HEK293 (cell line): ENCODE measurements at regions not wholly inside any gene's neighbourhood (a gene's known extent, or its start where the extent isn't known, plus 50 kb on each side); places are given as distances from the start of the nearest gene placed in this dataset.

Experiments used
- CTCF ChIA-PET: fragments of 350-600 bp; formaldehyde crosslinking; extraction: SDS; loops from one replicate; lab custom pipeline; 2021; ENCODE audit warnings: antibody characterized with exemption; lab: Yijun Ruan, JAX
- POLR2A ChIA-PET: fragments of 300-600 bp; formaldehyde crosslinking; extraction: SDS; loops from one replicate; lab custom pipeline; 2020; ENCODE audit warnings: antibody characterized with exemption, inconsistent platforms; lab: Yijun Ruan, JAX
- H3K27ac ChIP-seq: fragments of 200-500 bp; sonication (Bioruptor generic); 2 replicates; pipeline ENCODE4 v1.5.1; 2014; ENCODE audit warnings: low read depth, low read length, control low read depth, inconsistent platforms; ENCODE audit errors: extremely low read depth
- H3K36me3 ChIP-seq, 2 experiments: fragments of 200-500 bp in 1 of 2; sonication (Bioruptor generic) in 1 of 2; 1 replicate in 1 of 2; 2 replicates in 1 of 2; pipeline ENCODE4 v1.5.1; 2014 to 2017; ENCODE audit warnings: inconsistent platforms in 2 of 2, low read length in 2 of 2; ENCODE audit not compliant: control insufficient read depth in 2 of 2, insufficient read depth in 1 of 2
- H3K4me1 ChIP-seq: fragments of 200-500 bp; sonication (Bioruptor generic); 2 replicates; pipeline ENCODE4 v1.5.1; 2014; ENCODE audit warnings: mild to moderate bottlenecking, low read length, inconsistent platforms; ENCODE audit not compliant: control insufficient read depth, insufficient read depth
- H3K4me3 ChIP-seq: 2 replicates; pipeline ENCODE4 v1.5.1; 2011; ENCODE audit warnings: low read depth, mild to moderate bottlenecking, control low read depth, low read length, moderate library complexity
- H3K9me3 ChIP-seq: fragments of 200-500 bp; sonication (Bioruptor generic); 2 replicates; pipeline ENCODE4 v1.5.1; 2014; ENCODE audit warnings: low read depth, low read length, inconsistent platforms; ENCODE audit not compliant: control insufficient read depth, insufficient read depth
- BCL11A ChIP-seq: fragments of 450-650 bp; formaldehyde crosslinking; IDR thresholded peaks from 2 replicates; pipeline ENCODE4 v1.5.1; 2016; ENCODE audit warnings: low read depth, missing biosample characterization, missing genetic modification characterization
- GLI2 ChIP-seq: fragments of 450-650 bp; formaldehyde crosslinking; IDR thresholded peaks from 2 replicates; pipeline ENCODE4; 2017; ENCODE audit warnings: missing biosample characterization, missing genetic modification characterization, low read depth, borderline replicate concordance
- GLI4 ChIP-seq: fragments of 450-650 bp; formaldehyde crosslinking; IDR thresholded peaks from 2 replicates; pipeline ENCODE4 v1.5.1; 2016; ENCODE audit warnings: missing biosample characterization, missing genetic modification characterization
- MEIS1 ChIP-seq: sonication (generic); formaldehyde crosslinking; IDR thresholded peaks from 2 replicates; pipeline ENCODE4 v1.8.1; 2022; ENCODE audit warnings: missing genetic modification reagents, mild to moderate bottlenecking, borderline replicate concordance
- MYNN ChIP-seq: fragments of 450-650 bp; formaldehyde crosslinking; IDR thresholded peaks from 2 replicates; pipeline ENCODE4 v1.5.1; 2016; ENCODE audit warnings: missing biosample characterization, missing genetic modification characterization, borderline replicate concordance
- SCRT1 ChIP-seq: fragments of 450-650 bp; formaldehyde crosslinking; IDR thresholded peaks from 2 replicates; pipeline ENCODE4 v1.5.1; 2016; ENCODE audit warnings: missing biosample characterization, missing genetic modification characterization, borderline replicate concordance
- ZBTB21 ChIP-seq: fragments of 450-650 bp; formaldehyde crosslinking; IDR thresholded peaks from 2 replicates; pipeline ENCODE4 v1.5.1; 2017; ENCODE audit warnings: missing biosample characterization, missing genetic modification characterization
- ZBTB48 ChIP-seq: fragments of 450-650 bp; formaldehyde crosslinking; IDR thresholded peaks from 2 replicates; pipeline ENCODE4 v1.5.1; 2016; ENCODE audit warnings: missing biosample characterization, missing genetic modification characterization
- ZEB2 ChIP-seq: fragments of 450-650 bp; formaldehyde crosslinking; IDR thresholded peaks from 2 replicates; pipeline ENCODE4 v1.5.1; 2016; ENCODE audit warnings: missing biosample characterization, missing genetic modification characterization
- ZFP41 ChIP-seq: fragments of 450-650 bp; formaldehyde crosslinking; IDR thresholded peaks from 2 replicates; pipeline ENCODE4 v1.5.1; 2016; ENCODE audit warnings: missing biosample characterization, missing genetic modification characterization, borderline replicate concordance
- ZNF10 ChIP-seq: fragments of 450-650 bp; formaldehyde crosslinking; IDR thresholded peaks from 2 replicates; pipeline ENCODE4 v1.5.1; 2017; ENCODE audit warnings: missing biosample characterization, missing genetic modification characterization
- ZNF114 ChIP-seq: fragments of 450-650 bp; formaldehyde crosslinking; IDR thresholded peaks from 2 replicates; pipeline ENCODE4 v1.5.0; 2017; ENCODE audit warnings: missing biosample characterization, missing genetic modification characterization
- ZNF169 ChIP-seq: fragments of 450-650 bp; formaldehyde crosslinking; IDR thresholded peaks from 2 replicates; pipeline ENCODE4 v1.5.1; 2016; ENCODE audit warnings: missing biosample characterization, missing genetic modification characterization
- ZNF19 ChIP-seq: fragments of 450-650 bp; formaldehyde crosslinking; IDR thresholded peaks from 2 replicates; pipeline ENCODE4; 2016; ENCODE audit warnings: missing biosample characterization, missing genetic modification characterization, low read depth
- ZNF248 ChIP-seq: fragments of 450-650 bp; formaldehyde crosslinking; IDR thresholded peaks from 2 replicates; pipeline ENCODE4 v1.5.1; 2017; ENCODE audit warnings: missing biosample characterization, missing genetic modification characterization
- ZNF423 ChIP-seq: fragments of 450-650 bp; formaldehyde crosslinking; IDR thresholded peaks from 2 replicates; pipeline ENCODE4 v1.5.1; 2016; ENCODE audit warnings: missing biosample characterization, missing genetic modification characterization
- ZNF510 ChIP-seq: fragments of 450-650 bp; formaldehyde crosslinking; IDR thresholded peaks from 2 replicates; pipeline ENCODE4 v1.5.1; 2018; ENCODE audit warnings: mild to moderate bottlenecking, missing genetic modification characterization, missing biosample characterization; ENCODE audit not compliant: insufficient replicate concordance
- ZNF585B ChIP-seq: fragments of 450-650 bp; formaldehyde crosslinking; IDR thresholded peaks from 2 replicates; pipeline ENCODE4 v1.5.1; 2016; ENCODE audit warnings: missing biosample characterization, missing genetic modification characterization
- ZNF660 ChIP-seq: fragments of 450-650 bp; IDR thresholded peaks from 2 replicates; pipeline ENCODE4 v1.5.1; 2018; ENCODE audit warnings: missing biosample characterization, mild to moderate bottlenecking, missing genetic modification characterization
- ZNF707 ChIP-seq: fragments of 450-650 bp; formaldehyde crosslinking; IDR thresholded peaks from 2 replicates; pipeline ENCODE4 v1.5.1; 2016; ENCODE audit warnings: missing biosample characterization, missing genetic modification characterization
- ZNF776 ChIP-seq: fragments of 450-650 bp; formaldehyde crosslinking; IDR thresholded peaks from 2 replicates; pipeline ENCODE4 v1.5.0; 2017; ENCODE audit warnings: missing biosample characterization, missing genetic modification characterization, borderline replicate concordance
- ZNF792 ChIP-seq: fragments of 450-650 bp; formaldehyde crosslinking; IDR thresholded peaks from 2 replicates; pipeline ENCODE4 v1.5.1; 2016; ENCODE audit warnings: missing biosample characterization, missing genetic modification characterization
- ZNF837 ChIP-seq: fragments of 450-650 bp; formaldehyde crosslinking; IDR thresholded peaks from 2 replicates; pipeline ENCODE4 v1.5.1; 2016; ENCODE audit warnings: missing biosample characterization, missing genetic modification characterization
- TF ChIP-seq, protein P1 (sequence below): fragments of 450-650 bp; formaldehyde crosslinking; IDR thresholded peaks from 2 replicates; pipeline ENCODE4 v1.5.1; 2016; ENCODE audit warnings: missing biosample characterization, missing genetic modification characterization
- TF ChIP-seq, protein P2 (sequence below): fragments of 450-650 bp; formaldehyde crosslinking; IDR thresholded peaks from 2 replicates; pipeline ENCODE4 v1.5.1; 2016; ENCODE audit warnings: missing biosample characterization, missing genetic modification characterization, borderline replicate concordance
- TF ChIP-seq, protein P3 (sequence below): fragments of 450-650 bp; formaldehyde crosslinking; IDR thresholded peaks from 2 replicates; pipeline ENCODE4 v1.5.1; 2016; ENCODE audit warnings: missing biosample characterization, missing genetic modification characterization
- TF ChIP-seq, protein P4 (sequence below): fragments of 450-650 bp; formaldehyde crosslinking; IDR thresholded peaks from 2 replicates; pipeline ENCODE4 v1.5.1; 2017; ENCODE audit warnings: missing biosample characterization, missing genetic modification characterization
- TF ChIP-seq, protein P5 (sequence below): fragments of 450-650 bp; IDR thresholded peaks from 2 replicates; pipeline ENCODE4 v1.5.1; 2018; ENCODE audit warnings: missing biosample characterization, mild to moderate bottlenecking, missing genetic modification characterization
- TF ChIP-seq, protein P6 (sequence below): fragments of 450-650 bp; formaldehyde crosslinking; IDR thresholded peaks from 2 replicates; pipeline ENCODE4 v1.5.1; 2016; ENCODE audit warnings: missing biosample characterization, missing genetic modification characterization

DNA sequence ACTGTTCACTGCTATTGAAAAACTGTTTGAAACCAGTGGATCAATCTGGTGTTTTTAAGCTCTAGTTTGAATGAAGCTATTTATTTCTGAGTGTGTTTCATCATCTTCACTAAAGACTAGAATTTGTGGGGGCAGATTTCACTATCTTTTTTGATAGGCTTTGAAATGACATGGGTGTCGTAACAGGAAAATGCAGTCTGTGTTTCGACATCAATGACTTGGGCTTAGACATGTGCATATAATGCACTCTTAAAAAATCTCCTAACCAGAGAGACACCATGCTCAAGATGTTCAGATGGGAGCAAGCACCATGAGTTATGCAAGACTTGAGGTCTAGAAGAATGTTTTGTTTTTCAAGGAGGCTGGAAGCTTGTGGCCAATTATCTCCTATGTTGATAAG, 221.6 kb downstream of the GPD2 start:
- no peaks in the 10 kb centered on the region for H3K9me3 ChIP-seq
- TF ChIP-seq GLI4 (tag by site-specific recombination) = no peak
- TF ChIP-seq ZEB2 = no peak
- TF ChIP-seq, protein P1, sequence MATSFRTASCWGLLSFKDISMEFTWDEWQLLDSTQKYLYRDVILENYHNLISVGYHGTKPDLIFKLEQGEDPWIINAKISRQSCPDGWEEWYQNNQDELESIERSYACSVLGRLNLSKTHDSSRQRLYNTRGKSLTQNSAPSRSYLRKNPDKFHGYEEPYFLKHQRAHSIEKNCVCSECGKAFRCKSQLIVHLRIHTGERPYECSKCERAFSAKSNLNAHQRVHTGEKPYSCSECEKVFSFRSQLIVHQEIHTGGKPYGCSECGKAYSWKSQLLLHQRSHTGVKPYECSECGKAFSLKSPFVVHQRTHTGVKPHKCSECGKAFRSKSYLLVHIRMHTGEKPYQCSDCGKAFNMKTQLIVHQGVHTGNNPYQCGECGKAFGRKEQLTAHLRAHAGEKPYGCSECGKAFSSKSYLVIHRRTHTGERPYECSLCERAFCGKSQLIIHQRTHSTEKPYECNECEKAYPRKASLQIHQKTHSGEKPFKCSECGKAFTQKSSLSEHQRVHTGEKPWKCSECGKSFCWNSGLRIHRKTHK (tag by site-specific recombination) = no peak
- no peak for TF ChIP-seq ZNF776 (tag by site-specific recombination)
- no peak for TF ChIP-seq ZNF423
- TF ChIP-seq ZNF248 = no peak
- no peak for TF ChIP-seq ZNF169 (tag by site-specific recombination)
- TF ChIP-seq, protein P2, sequence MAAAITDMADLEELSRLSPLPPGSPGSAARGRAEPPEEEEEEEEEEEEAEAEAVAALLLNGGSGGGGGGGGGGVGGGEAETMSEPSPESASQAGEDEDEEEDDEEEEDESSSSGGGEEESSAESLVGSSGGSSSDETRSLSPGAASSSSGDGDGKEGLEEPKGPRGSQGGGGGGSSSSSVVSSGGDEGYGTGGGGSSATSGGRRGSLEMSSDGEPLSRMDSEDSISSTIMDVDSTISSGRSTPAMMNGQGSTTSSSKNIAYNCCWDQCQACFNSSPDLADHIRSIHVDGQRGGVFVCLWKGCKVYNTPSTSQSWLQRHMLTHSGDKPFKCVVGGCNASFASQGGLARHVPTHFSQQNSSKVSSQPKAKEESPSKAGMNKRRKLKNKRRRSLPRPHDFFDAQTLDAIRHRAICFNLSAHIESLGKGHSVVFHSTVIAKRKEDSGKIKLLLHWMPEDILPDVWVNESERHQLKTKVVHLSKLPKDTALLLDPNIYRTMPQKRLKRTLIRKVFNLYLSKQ (tag by site-specific recombination) = no peak
- no peak for TF ChIP-seq ZNF10 (tag by site-specific recombination)
- TF ChIP-seq ZNF585B (tag by site-specific recombination) = no peak
- no peak for TF ChIP-seq ZNF792
- no peak for TF ChIP-seq ZBTB21
- TF ChIP-seq, protein P3, sequence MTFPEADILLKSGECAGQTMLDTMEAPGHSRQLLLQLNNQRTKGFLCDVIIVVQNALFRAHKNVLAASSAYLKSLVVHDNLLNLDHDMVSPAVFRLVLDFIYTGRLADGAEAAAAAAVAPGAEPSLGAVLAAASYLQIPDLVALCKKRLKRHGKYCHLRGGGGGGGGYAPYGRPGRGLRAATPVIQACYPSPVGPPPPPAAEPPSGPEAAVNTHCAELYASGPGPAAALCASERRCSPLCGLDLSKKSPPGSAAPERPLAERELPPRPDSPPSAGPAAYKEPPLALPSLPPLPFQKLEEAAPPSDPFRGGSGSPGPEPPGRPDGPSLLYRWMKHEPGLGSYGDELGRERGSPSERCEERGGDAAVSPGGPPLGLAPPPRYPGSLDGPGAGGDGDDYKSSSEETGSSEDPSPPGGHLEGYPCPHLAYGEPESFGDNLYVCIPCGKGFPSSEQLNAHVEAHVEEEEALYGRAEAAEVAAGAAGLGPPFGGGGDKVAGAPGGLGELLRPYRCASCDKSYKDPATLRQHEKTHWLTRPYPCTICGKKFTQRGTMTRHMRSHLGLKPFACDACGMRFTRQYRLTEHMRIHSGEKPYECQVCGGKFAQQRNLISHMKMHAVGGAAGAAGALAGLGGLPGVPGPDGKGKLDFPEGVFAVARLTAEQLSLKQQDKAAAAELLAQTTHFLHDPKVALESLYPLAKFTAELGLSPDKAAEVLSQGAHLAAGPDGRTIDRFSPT (tag by site-specific recombination) = no peak
- TF ChIP-seq ZNF707 = no peak
- TF ChIP-seq BCL11A = no peak
- TF ChIP-seq, protein P4, sequence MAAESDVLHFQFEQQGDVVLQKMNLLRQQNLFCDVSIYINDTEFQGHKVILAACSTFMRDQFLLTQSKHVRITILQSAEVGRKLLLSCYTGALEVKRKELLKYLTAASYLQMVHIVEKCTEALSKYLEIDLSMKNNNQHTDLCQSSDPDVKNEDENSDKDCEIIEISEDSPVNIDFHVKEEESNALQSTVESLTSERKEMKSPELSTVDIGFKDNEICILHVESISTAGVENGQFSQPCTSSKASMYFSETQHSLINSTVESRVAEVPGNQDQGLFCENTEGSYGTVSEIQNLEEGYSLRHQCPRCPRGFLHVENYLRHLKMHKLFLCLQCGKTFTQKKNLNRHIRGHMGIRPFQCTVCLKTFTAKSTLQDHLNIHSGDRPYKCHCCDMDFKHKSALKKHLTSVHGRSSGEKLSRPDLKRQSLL (tag by site-specific recombination) = no peak
- TF ChIP-seq SCRT1 = no peak
- no peak for TF ChIP-seq ZBTB48 (tag by site-specific recombination)
- TF ChIP-seq ZNF114 (tag by site-specific recombination) = no peak
- H3K27ac ChIP-seq = no peak overlapping the region
- H3K4me3 ChIP-seq = no peak overlapping the region
- ChIA-PET POLR2A (no interaction called here), CTCF (no interaction called here)
- no peaks in the 10 kb centered on the region for H3K36me3 ChIP-seq
- no peaks in the 10 kb centered on the region for H3K4me1 ChIP-seq

DNA sequence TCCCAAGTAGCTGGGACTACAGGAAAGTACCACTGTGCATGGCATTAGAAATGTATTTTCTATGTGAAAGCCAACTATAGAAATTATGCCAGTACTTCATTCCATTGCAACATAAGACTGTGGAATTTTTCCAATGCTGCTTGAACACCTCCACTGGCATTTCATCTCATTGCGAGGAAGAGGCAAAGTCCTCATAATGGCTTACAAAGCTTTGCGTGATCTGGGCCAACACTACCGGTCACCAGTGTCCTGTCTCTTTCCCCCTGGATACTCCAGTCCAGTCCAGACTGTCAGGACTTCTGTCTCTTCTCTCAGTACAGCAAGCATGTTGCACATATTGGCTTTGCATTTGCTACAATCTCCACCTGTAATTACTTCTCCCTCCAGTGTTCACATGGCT, 223.5 kb downstream of the GPD2 start:
- Histone ChIP-seq H3K36me3 (no peaks in the 10 kb centered on the region), H3K9me3 (no peaks in the 10 kb centered on the region), H3K4me3 (no peak overlapping the region), H3K27ac (no peak overlapping the region), H3K4me1 (no peaks in the 10 kb centered on the region)
- ChIA-PET POLR2A (no interaction called here), CTCF (interaction anchor here (0.6 to 0.7 kb wide), 2 partner anchors 582 to 766 kb away, joined by 3 to 4 read pairs; no protein-coding TSS in a partner anchor)
- TF ChIP-seq ZFP41 (tag by site-specific recombination) (no peak), ZNF510 (tag by site-specific recombination) (no peak), MEIS1 (CRISPR knock-in tag) (no peak), GLI2 (no peak), MYNN (no peak), ZNF837 (tag by site-specific recombination) (no peak), ZNF660 (tag by site-specific recombination) (no peak), ZNF19 (tag by site-specific recombination) (no peak)
- TF ChIP-seq, protein P5, sequence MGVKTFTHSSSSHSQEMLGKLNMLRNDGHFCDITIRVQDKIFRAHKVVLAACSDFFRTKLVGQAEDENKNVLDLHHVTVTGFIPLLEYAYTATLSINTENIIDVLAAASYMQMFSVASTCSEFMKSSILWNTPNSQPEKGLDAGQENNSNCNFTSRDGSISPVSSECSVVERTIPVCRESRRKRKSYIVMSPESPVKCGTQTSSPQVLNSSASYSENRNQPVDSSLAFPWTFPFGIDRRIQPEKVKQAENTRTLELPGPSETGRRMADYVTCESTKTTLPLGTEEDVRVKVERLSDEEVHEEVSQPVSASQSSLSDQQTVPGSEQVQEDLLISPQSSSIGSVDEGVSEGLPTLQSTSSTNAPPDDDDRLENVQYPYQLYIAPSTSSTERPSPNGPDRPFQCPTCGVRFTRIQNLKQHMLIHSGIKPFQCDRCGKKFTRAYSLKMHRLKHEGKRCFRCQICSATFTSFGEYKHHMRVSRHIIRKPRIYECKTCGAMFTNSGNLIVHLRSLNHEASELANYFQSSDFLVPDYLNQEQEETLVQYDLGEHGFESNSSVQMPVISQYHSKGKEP = no peak
- TF ChIP-seq, protein P6, sequence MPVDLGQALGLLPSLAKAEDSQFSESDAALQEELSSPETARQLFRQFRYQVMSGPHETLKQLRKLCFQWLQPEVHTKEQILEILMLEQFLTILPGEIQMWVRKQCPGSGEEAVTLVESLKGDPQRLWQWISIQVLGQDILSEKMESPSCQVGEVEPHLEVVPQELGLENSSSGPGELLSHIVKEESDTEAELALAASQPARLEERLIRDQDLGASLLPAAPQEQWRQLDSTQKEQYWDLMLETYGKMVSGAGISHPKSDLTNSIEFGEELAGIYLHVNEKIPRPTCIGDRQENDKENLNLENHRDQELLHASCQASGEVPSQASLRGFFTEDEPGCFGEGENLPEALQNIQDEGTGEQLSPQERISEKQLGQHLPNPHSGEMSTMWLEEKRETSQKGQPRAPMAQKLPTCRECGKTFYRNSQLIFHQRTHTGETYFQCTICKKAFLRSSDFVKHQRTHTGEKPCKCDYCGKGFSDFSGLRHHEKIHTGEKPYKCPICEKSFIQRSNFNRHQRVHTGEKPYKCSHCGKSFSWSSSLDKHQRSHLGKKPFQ (tag by site-specific recombination) = no peak
